H54 (cell line): ENCODE measurements at regions not wholly inside any gene's neighbourhood (a gene's known extent, or its start where the extent isn't known, plus 50 kb on each side); places are given as distances from the start of the nearest gene placed in this dataset.

Experiments
- DNase-seq: peaks from one replicate; pipeline ENCODE4 v3.0.0; 2011; ENCODE audit warnings: low spot score, mixed read lengths; ENCODE audit not compliant: insufficient read length
- FAIRE-seq: peaks from 3 replicates; lab custom pipeline; 2011; peaks lifted over from hg19 to GRCh38; lab: Jason Lieb, UNC
- POLR2A ChIP-seq: IDR thresholded peaks from 2 replicates; pipeline ENCODE4 v1.6.1; 2011; ENCODE audit warnings: low read depth, mild to moderate bottlenecking, low read length

- no peak for TF ChIP-seq POLR2A
- DNase-seq: no peak
- FAIRE-seq: no peak
Measured at GRCh38 chr9:70478963-70479641, 64.6 kb upstream of the KLF9 start.

GRCh38 chr9:70477907-70478480, 63.5 kb upstream of the KLF9 start:
- DNase-seq (no peak), FAIRE-seq (no peak)
- no peak for TF ChIP-seq POLR2A

- DNase-seq: peak; percentile 42
- FAIRE-seq: no peak
Measured at GRCh38 chr9:70477146-70477745, 62.8 kb upstream of the KLF9 start.

GRCh38 chr9:70475211-70475610, 60.8 kb upstream of the KLF9 start:
- TF ChIP-seq POLR2A: no peak
- FAIRE-seq (no peak), DNase-seq (no peak)

More at GRCh38 chr9:70477146-70477745, 62.8 kb upstream of the KLF9 start:
- TF ChIP-seq POLR2A: no peak

GRCh38 chr9:70474413-70474812, 60.0 kb upstream of the KLF9 start:
- TF ChIP-seq POLR2A: no peak
- FAIRE-seq (no peak), DNase-seq (no peak)

GRCh38 chr9:70472268-70473249, 58.1 kb upstream of the KLF9 start:
- TF ChIP-seq POLR2A: no peak
- DNase-seq (no peak), FAIRE-seq (no peak)

- no peak for TF ChIP-seq POLR2A
- DNase-seq (no peak), FAIRE-seq (no peak)
Measured at GRCh38 chr9:70470050-70471015, 55.9 kb upstream of the KLF9 start.

- no peak for TF ChIP-seq POLR2A
- FAIRE-seq (no peak), DNase-seq (no peak)
Measured at GRCh38 chr9:70468291-70468690, 53.8 kb upstream of the KLF9 start.

GRCh38 chr9:70466976-70467561, 52.6 kb upstream of the KLF9 start:
- peak; percentile 44 for DNase-seq

GRCh38 chr9:70465904-70466303, 51.4 kb upstream of the KLF9 start:
- no peak for TF ChIP-seq POLR2A
- DNase-seq (no peak), FAIRE-seq (no peak)

More at GRCh38 chr9:70466976-70467561, 52.6 kb upstream of the KLF9 start:
- FAIRE-seq: no peak
- no peak for TF ChIP-seq POLR2A

GRCh38 chr9:70465398-70465797, 50.9 kb upstream of the KLF9 start:
- DNase-seq: no peak
- FAIRE-seq: no peak
- TF ChIP-seq POLR2A: no peak
